ENCODE measurements at regions not wholly inside any gene's neighbourhood (a gene's known extent, or its start where the extent isn't known, plus 50 kb on each side); places are given as distances from the start of the nearest gene placed in this dataset.
A peak's percentile ranks its signal among the peaks of the same experiment; 100 is the strongest.
"Not testable (repeated sequence)": the region's sequence is repeated elsewhere in the genome, so short reads cannot be mapped to it uniquely, and the experiment has no call there.

GRCh38 chr10:86579883-86580520 lies 58.4 kb upstream of the WAPL start:
- DNase-seq (ENCODE audit: extremely low spot score), result no peak
- POLR2A ChIA-PET, result no interaction called here
- CTCF ChIA-PET, result interaction anchor here (0.7 to 1.1 kb wide), 2 partner anchors 163 to 179 kb away, joined by 3 read pairs; no protein-coding TSS in a partner anchor
- no peak for TF ChIP-seq CTCF (IDR thresholded peaks at IDR 0.05; ENCODE audit: control extremely low read depth, extremely low read depth, low read depth, missing control alignments)

- no peak for DNase-seq (ENCODE audit: extremely low spot score)
- POLR2A ChIA-PET, result no interaction called here
- CTCF ChIA-PET, result interaction anchor here (0.7 kb wide), 1 partner anchor 164 kb away, joined by 3 read pairs; no protein-coding TSS in a partner anchor
- TF ChIP-seq CTCF (IDR thresholded peaks at IDR 0.05; ENCODE audit: control extremely low read depth, extremely low read depth, low read depth, missing control alignments), result no peak
These were observed 58.9 kb upstream of the WAPL start for GRCh38 chr10:86580521-86580891.

- ChIA-PET POLR2A (no interaction called here), CTCF (interaction anchor here (1.0 to 4.3 kb wide), 10 partner anchors 11 to 238 kb away, joined by 3 to 95 read pairs (median 7); no protein-coding TSS in a partner anchor)
- DNase-seq (ENCODE audit: extremely low spot score), result peak; percentile 58
- peak; percentile 43 for TF ChIP-seq CTCF (IDR thresholded peaks at IDR 0.05; ENCODE audit: control extremely low read depth, extremely low read depth, low read depth, missing control alignments)
These were observed 62.4 kb upstream of the WAPL start for GRCh38 chr10:86583983-86584382.

GRCh38 chr10:86585037-86585929 lies 63.7 kb upstream of the WAPL start:
- ChIA-PET CTCF (interaction anchor here (0.6 to 4.3 kb wide), 24 partner anchors 8 to 284 kb away, joined by 3 to 95 read pairs (median 5); no protein-coding TSS in a partner anchor), POLR2A (interaction anchor here (0.6 kb wide), 1 partner anchor 185 kb away, joined by 3 read pairs; no protein-coding TSS in a partner anchor)
- TF ChIP-seq CTCF (IDR thresholded peaks at IDR 0.05; ENCODE audit: control extremely low read depth, extremely low read depth, low read depth, missing control alignments), result peak; percentile 92
- DNase-seq (ENCODE audit: extremely low spot score), result peak; percentile 88

GRCh38 chr10:86586516-86586915 lies 64.9 kb upstream of the WAPL start:
- DNase-seq (ENCODE audit: extremely low spot score), result no peak
- TF ChIP-seq CTCF (IDR thresholded peaks at IDR 0.05; ENCODE audit: control extremely low read depth, extremely low read depth, low read depth, missing control alignments), result no peak
- ChIA-PET CTCF (interaction anchor here (0.9 to 4.3 kb wide), 5 partner anchors 9 to 217 kb away, joined by 3 to 95 read pairs (median 6); no protein-coding TSS in a partner anchor), POLR2A (no interaction called here)

- POLR2A ChIA-PET; DNase-seq (ENCODE audit: extremely low spot score); CTCF ChIA-PET: not testable (repeated sequence)
These were observed 65.6 kb upstream of the OPN4 start for GRCh38 chr10:86588781-86589180.

- POLR2A ChIA-PET, result no interaction called here
- no peak for DNase-seq (ENCODE audit: extremely low spot score)
- CTCF ChIA-PET, result no interaction called here
- no peak for TF ChIP-seq CTCF (IDR thresholded peaks at IDR 0.05; ENCODE audit: control extremely low read depth, extremely low read depth, low read depth, missing control alignments)
These were observed 62.9 kb upstream of the OPN4 start for GRCh38 chr10:86591436-86591835.

Measured in GM10248 (cell line).